GM18861 (cell line): ENCODE measurements at regions not wholly inside any gene's neighbourhood (a gene's known extent, or its start where the extent isn't known, plus 50 kb on each side); places are given as distances from the start of the nearest gene placed in this dataset.
"Not testable (repeated sequence)": the region's sequence is repeated elsewhere in the genome, so short reads cannot be mapped to it uniquely, and the experiment has no call there.

Experiments used
- ATAC-seq: cut with Tn5 transposase; IDR thresholded peaks from one replicate; pipeline ENCODE4 v1.9.1; 2021; ENCODE audit not compliant: unreplicated experiment

- ATAC-seq: no peak
Observed at GRCh38 chr4:187059021-187059420, 335.4 kb upstream of the FAT1 start.

DNA sequence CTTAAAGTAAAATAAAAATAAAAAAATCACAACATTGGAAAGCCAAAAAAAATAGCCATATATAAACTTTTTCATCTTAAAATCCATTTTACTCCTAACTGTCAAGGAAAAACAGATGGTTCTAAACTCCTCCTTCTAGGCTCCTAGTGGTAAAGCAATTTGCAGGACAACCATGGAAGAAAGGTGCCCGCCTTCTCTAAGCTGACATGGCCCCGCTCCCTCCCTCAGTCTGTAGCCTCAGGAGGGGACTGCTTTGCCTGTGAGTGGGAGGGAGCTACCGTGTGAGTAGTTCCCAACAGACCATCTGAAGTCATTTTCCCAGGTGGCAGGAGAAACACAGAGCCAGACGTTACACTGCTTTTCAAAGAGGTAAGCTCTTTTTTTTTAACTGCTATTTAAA, 336.2 kb upstream of the FAT1 start:
- no peak for ATAC-seq

DNA sequence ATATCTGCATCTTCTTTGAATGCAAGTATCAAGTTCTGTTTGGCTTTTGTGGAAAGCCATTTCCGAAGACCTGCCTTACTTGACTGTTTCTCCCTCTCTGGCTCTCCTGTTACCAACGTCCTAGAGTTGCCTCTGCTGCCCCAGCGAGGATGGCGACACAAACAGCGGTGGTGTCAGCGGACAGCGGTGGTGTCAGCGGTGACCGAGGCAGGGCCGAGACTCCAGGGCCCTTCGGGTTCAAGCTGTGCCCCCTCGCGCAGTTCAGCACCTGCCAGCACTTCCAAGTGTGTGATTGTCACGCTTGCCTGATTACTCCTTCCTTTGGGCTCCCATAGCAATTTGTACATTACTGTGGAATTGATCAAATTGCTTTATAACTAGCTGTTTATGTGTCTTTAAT, 336.9 kb upstream of the FAT1 start:
- no peak for ATAC-seq

- ATAC-seq: no peak
Observed at GRCh38 chr4:187063251-187063650, 339.6 kb upstream of the FAT1 start.

DNA sequence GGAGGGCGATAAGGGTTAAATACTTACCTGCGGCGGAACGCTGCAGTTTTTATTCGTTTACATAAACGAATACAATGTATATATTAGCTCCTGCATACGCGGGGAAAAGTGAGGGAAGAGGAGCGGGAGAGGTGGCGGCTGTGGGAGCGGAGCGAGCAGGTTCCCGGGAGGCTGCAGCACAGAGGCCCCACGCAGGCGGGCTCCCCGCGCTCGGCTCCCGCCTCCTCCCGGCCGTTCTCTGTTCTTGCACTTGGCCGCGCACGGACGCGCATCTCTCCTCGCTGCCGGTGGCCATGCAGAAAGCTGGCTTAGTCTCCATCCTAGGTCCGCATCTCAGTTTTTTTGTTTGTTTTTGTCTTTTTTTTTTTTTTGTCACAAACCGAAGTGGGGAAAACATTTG, 340.4 kb upstream of the FAT1 start:
- ATAC-seq: no peak

DNA sequence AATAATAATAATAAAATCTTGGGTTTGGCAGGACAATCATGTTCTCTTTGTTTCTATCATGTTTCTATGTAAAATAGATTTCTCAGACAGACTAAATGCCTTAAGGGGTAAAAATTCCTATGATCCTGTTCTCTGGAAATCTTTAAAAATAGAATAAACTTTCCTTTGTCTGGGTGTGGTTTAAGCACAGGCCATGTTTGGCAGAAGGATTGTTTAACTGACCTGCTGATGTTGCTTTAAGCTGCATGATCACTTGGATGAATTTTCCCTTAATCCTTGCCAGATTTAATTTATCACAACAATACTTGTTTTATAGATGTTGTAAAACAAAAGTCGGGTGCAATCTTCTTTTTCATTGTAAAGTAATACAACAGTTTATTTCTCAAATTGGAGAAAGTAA, 341.7 kb upstream of the FAT1 start:
- no peak for ATAC-seq

DNA sequence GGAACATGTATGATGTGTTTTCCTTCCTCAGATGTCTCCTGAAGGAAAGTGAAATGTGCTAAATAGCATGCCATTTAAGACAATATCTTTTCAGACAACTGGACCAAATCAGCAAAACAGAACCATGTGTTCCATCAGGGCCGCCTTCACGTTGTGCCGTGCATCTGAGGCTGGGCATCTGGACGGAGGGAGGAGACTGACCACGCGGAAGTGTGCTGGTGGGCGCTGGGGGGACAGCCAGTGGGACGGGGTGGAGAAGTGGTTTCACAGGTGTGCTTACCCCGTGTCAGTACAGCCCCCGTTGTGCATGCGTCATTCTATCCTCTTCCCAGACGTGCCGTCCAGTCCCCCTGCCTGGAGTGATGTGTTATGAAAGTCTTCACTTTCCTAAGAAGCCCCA, 342.1 kb upstream of the FAT1 start:
- ATAC-seq: no peak

- ATAC-seq: no peak
Observed at GRCh38 chr4:187069398-187069797, 345.7 kb upstream of the FAT1 start.

DNA sequence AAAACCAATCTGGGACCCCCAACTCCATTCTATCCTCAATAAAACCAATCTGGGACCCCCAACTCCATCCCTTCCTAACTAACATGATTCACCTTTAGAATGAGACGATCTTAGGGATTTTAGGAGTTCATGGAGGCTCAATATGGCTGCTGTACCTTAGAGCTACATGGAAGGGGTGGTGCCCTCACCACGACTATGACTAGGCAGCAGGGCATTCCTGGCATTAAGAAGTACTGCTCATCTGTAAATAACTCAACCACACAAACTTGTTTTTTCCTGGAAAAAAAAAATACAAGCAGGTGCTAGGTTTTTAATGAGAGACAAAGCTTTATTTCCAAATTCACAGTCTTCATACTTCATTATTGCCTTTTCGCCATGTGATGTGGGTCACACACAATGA, 346.5 kb upstream of the FAT1 start:
- ATAC-seq: no peak

- ATAC-seq: no peak
Observed at GRCh38 chr4:187070740-187071139, 347.1 kb upstream of the FAT1 start.

- no peak for ATAC-seq
Observed at GRCh38 chr4:187071946-187072600, 348.4 kb upstream of the FAT1 start.

DNA sequence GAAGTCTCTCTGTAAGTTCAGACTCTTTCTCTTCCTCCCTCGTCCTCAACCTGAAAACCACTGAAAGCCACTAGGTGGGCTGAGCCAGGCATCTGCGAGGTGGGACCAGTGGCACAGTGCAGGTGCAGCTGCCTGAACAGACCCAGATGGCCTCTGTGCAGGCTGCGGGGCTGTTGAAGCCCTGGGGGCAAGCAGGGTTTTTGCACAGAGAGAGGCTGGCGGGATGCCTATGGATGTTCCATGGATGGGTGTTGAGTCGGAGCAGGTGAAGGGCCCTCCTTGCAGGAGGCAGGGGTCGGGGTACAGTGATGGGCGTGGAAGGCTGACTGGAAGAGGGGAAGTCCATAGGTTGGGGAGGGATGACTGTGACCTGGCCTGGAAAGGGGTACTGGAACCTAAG, 350.2 kb upstream of the FAT1 start:
- no peak for ATAC-seq

DNA sequence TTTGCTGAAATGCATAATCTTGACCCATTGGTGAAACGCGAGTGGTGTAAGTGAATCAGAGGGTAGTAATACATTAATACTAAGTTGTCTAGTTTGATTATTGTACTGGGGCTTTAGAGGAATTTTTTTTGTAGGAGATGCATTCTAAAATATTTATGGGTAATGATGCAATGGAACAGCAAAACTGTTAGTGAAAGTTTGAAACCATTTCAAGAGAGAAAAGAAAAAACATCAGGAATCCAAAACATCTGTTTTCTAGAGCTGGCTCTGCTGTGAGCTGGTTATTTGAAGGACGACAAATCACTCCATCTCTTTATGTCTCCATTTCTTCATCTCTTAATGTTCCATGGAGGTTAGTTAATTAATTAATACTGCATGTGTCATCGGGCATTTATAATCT, 351.9 kb upstream of the FAT1 start:
- ATAC-seq: no peak

DNA sequence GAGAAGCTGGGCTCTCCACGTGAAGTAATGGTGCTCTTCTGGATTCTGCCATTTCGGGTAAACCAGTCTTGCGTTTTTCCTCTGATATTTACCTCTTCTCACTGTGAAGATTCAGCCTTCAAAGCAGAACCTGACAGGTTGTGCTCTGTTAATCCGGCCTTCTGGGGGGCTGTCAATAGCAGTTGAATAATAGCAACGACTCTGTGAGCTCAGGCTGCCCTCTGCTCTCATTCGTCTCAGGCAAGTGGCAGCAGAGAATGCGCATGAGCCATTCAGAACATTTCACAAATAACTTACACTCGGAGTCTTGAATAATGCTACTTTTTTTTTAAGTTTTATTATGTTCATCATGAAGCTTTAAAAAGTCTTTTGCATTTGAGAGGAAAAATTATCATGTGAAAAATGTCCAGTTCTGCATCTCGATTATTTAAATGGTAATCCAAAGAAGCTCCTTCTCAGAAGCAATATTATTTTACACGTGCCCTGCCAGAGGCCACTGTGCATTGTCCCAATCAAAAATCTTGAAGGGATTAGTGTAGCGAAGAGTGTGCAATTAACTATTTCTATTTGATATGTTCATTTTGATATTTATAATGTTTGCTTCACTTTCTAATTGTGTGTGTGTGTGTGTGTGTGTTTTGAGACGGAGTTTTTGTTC, 354.2 kb upstream of the FAT1 start:
- ATAC-seq: no peak

DNA sequence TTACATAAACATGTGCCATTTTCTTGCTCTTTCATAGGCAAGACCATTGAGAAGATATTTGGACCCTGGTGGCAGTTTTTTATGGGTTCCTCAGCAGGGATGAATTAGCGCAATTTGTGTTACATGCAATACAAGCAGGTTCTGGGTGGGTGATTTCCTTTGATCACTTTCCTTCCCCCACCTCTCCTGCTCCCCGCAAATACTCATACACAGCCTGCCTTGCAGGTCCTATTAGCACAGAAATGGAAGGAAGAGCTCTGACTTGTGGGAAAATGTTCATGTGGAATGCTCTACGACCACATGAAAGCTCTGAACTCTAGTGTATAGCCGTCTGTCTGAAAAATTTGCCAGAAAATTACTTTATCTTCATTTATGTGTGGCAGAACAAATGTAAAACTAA, 361.0 kb upstream of the FAT1 start:
- ATAC-seq: no peak

GRCh38 chr4:187085339-187085738, 361.7 kb upstream of the FAT1 start:
- no peak for ATAC-seq

DNA sequence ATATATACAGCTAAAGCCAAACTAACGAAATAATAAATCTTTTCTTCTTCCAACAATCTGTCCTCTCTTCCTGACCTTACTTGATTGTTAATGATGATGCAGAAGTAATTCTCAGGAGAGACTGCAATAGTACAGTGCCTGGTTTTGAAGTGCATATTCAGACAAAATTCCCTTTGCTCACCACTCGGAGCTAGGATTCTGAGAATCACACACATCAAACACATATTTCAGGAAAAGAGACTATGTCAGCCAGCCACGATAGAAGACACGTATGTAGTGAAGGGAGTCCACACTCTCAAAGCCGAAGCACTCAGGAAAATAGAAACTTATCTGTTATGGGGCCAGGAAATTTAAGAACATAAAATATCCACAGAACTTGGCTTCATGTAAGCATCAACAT, 362.5 kb upstream of the FAT1 start:
- ATAC-seq: no peak

GRCh38 chr4:187088070-187088799, 364.6 kb upstream of the FAT1 start:
- no peak for ATAC-seq

DNA sequence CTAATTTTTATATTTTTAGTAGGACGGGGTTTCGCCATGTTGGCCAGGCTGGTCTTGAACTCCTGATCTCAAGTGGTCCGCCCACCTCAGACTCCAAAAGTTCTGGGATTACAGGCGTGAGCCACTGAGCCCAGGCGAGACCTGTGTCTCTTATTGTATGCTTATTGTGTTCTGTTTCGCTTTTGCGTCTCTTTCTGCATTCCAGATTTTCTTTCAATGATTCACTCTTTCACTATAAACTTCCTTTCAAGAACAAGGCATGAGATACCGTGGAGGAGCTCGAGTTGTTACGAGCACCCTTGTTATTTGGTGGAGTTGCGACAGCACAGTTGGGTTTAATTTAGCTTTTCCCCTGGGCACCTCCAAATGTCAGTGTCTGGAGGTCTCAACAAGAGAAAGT, 366.7 kb upstream of the FAT1 start:
- ATAC-seq: no peak

- ATAC-seq: not testable (repeated sequence)
Observed at GRCh38 chr4:187090832-187091231, 367.2 kb upstream of the FAT1 start.

- no peak for ATAC-seq
Observed at GRCh38 chr4:187094144-187094543, 370.5 kb upstream of the FAT1 start.

DNA sequence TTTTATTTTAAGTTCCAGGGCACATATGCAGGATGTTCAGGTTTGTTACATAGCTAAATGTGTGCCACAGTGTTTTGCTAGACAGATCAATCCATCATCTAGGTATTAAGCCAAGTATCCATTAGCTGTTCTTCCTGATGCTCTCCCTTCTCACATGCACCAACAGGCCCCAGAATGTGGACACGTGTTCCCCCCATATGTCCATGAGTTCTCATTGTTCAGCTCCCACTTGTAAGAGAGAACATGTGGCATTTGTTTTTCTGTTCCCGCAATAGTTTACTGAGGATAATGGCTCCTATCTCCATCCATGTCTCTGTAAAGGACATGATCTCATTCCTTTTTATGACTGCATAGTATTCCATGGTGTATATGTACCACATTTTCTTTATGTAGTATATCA, 374.8 kb upstream of the FAT1 start:
- no peak for ATAC-seq
